ENCODE measurements at regions not wholly inside any gene's neighbourhood (a gene's known extent, or its start where the extent isn't known, plus 50 kb on each side); places are given as distances from the start of the nearest gene placed in this dataset.

GRCh38 chr4:45004847-45005565 is 278.6 kb upstream of the GNPDA2 start:
- Mint-ChIP-seq H3K36me3 (no peaks in the 10 kb centered on the region), H3K4me1 (no peaks in the 10 kb centered on the region), H3K27me3 (no peaks in the 10 kb centered on the region), H3K4me3 (no peak overlapping the region), H3K9me3 (peaks cover 0 to 13% (median 3%) of the 10 kb centered on the region in 7 donors), H3K27ac (no peak overlapping the region)
- no peaks in the 10 kb centered on the region for H3K4me1 ChIP-seq (ENCODE audit: control insufficient read depth, insufficient read depth, low read length, poor library complexity, severe bottlenecking)
- ATAC-seq (ENCODE audit: low read depth in 2 of 2) = no peak
- no peak for DNase-seq
- H3K9me3 ChIP-seq (ENCODE audit: control insufficient read depth in 2 of 2, low read length in 2 of 2) = no peaks in the 10 kb centered on the region
- H3K27me3 ChIP-seq (ENCODE audit: control insufficient read depth, insufficient read depth, low read length) = no peaks in the 10 kb centered on the region
- no peak overlapping the region for H3K27ac ChIP-seq (ENCODE audit: insufficient read depth, low read length, poor library complexity, severe bottlenecking)
- H3K4me3 ChIP-seq (ENCODE audit: low read depth, low read length) = no peak overlapping the region
- no peaks in the 10 kb centered on the region for H3K36me3 ChIP-seq (ENCODE audit: control insufficient read depth, insufficient read depth, low read length)

- H3K9me3 ChIP-seq (ENCODE audit: control insufficient read depth in 2 of 2, low read length in 2 of 2) = no peaks in the 10 kb centered on the region
- no peaks in the 10 kb centered on the region for H3K4me1 ChIP-seq (ENCODE audit: control insufficient read depth, insufficient read depth, low read length, poor library complexity, severe bottlenecking)
- Mint-ChIP-seq H3K4me1 (no peaks in the 10 kb centered on the region), H3K27ac (no peak overlapping the region), H3K4me3 (no peak overlapping the region), H3K9me3 (peaks cover 1 to 13% (median 3%) of the 10 kb centered on the region in 7 donors), H3K36me3 (no peaks in the 10 kb centered on the region), H3K27me3 (no peaks in the 10 kb centered on the region)
- H3K27ac ChIP-seq (ENCODE audit: insufficient read depth, low read length, poor library complexity, severe bottlenecking) = no peak overlapping the region
- ATAC-seq (ENCODE audit: low read depth in 2 of 2) (no peak), DNase-seq (no peak)
- no peaks in the 10 kb centered on the region for H3K27me3 ChIP-seq (ENCODE audit: control insufficient read depth, insufficient read depth, low read length)
- no peaks in the 10 kb centered on the region for H3K36me3 ChIP-seq (ENCODE audit: control insufficient read depth, insufficient read depth, low read length)
- H3K4me3 ChIP-seq (ENCODE audit: low read depth, low read length) = no peak overlapping the region
Observed at GRCh38 chr4:45004326-45004725, 278.0 kb upstream of the GNPDA2 start.

GRCh38 chr4:44996276-44996845 is 270.0 kb upstream of the GNPDA2 start:
- Histone ChIP-seq H3K27me3 (ENCODE audit: control insufficient read depth, insufficient read depth, low read length) (no peaks in the 10 kb centered on the region), H3K4me3 (ENCODE audit: low read depth, low read length) (no peak overlapping the region), H3K9me3 (ENCODE audit: control insufficient read depth in 2 of 2, low read length in 2 of 2) (peaks cover 0 to 1% of the 10 kb centered on the region in 2 experiments), H3K36me3 (ENCODE audit: control insufficient read depth, insufficient read depth, low read length) (no peaks in the 10 kb centered on the region), H3K27ac (ENCODE audit: insufficient read depth, low read length, poor library complexity, severe bottlenecking) (no peak overlapping the region), H3K4me1 (ENCODE audit: control insufficient read depth, insufficient read depth, low read length, poor library complexity, severe bottlenecking) (no peaks in the 10 kb centered on the region)
- H3K4me1 Mint-ChIP-seq = no peaks in the 10 kb centered on the region
- H3K36me3 Mint-ChIP-seq = no peaks in the 10 kb centered on the region
- H3K27me3 Mint-ChIP-seq = no peaks in the 10 kb centered on the region
- H3K4me3 Mint-ChIP-seq = no peak overlapping the region
- H3K9me3 Mint-ChIP-seq = peaks cover 1 to 21% (median 6%) of the 10 kb centered on the region in 7 donors
- no peak for ATAC-seq (ENCODE audit: low read depth in 2 of 2)
- DNase-seq = no peak
- no peak overlapping the region for H3K27ac Mint-ChIP-seq

GRCh38 chr4:44988011-44988410 is 261.7 kb upstream of the GNPDA2 start:
- peaks cover 0 to 13% (median 6%) of the 10 kb centered on the region in 7 donors for H3K9me3 Mint-ChIP-seq
- no peaks in the 10 kb centered on the region for H3K36me3 Mint-ChIP-seq
- Histone ChIP-seq H3K4me1 (ENCODE audit: control insufficient read depth, insufficient read depth, low read length, poor library complexity, severe bottlenecking) (no peaks in the 10 kb centered on the region), H3K36me3 (ENCODE audit: control insufficient read depth, insufficient read depth, low read length) (no peaks in the 10 kb centered on the region), H3K27me3 (ENCODE audit: control insufficient read depth, insufficient read depth, low read length) (no peaks in the 10 kb centered on the region), H3K4me3 (ENCODE audit: low read depth, low read length) (no peak overlapping the region), H3K27ac (ENCODE audit: insufficient read depth, low read length, poor library complexity, severe bottlenecking) (no peak overlapping the region), H3K9me3 (ENCODE audit: control insufficient read depth in 2 of 2, low read length in 2 of 2) (peaks cover 0 to 4% of the 10 kb centered on the region in 2 experiments)
- DNase-seq = no peak
- ATAC-seq (ENCODE audit: low read depth in 2 of 2) = no peak
- H3K27ac Mint-ChIP-seq = no peak overlapping the region
- no peaks in the 10 kb centered on the region for H3K27me3 Mint-ChIP-seq
- no peak overlapping the region for H3K4me3 Mint-ChIP-seq
- H3K4me1 Mint-ChIP-seq = no peaks in the 10 kb centered on the region

- H3K36me3 ChIP-seq (ENCODE audit: control insufficient read depth, insufficient read depth, low read length) = no peaks in the 10 kb centered on the region
Observed at GRCh38 chr4:44985938-44986337, 259.6 kb upstream of the GNPDA2 start.

GRCh38 chr4:44985152-44985551 is 258.8 kb upstream of the GNPDA2 start:
- Histone ChIP-seq H3K4me1 (ENCODE audit: control insufficient read depth, insufficient read depth, low read length, poor library complexity, severe bottlenecking) (no peaks in the 10 kb centered on the region), H3K27ac (ENCODE audit: insufficient read depth, low read length, poor library complexity, severe bottlenecking) (no peak overlapping the region), H3K9me3 (ENCODE audit: control insufficient read depth in 2 of 2, low read length in 2 of 2) (no peaks in the 10 kb centered on the region), H3K4me3 (ENCODE audit: low read depth, low read length) (no peak overlapping the region), H3K36me3 (ENCODE audit: control insufficient read depth, insufficient read depth, low read length) (no peaks in the 10 kb centered on the region), H3K27me3 (ENCODE audit: control insufficient read depth, insufficient read depth, low read length) (no peaks in the 10 kb centered on the region)
- no peak overlapping the region for H3K27ac Mint-ChIP-seq
- H3K36me3 Mint-ChIP-seq = no peaks in the 10 kb centered on the region
- no peaks in the 10 kb centered on the region for H3K27me3 Mint-ChIP-seq
- no peak overlapping the region for H3K4me3 Mint-ChIP-seq
- DNase-seq (no peak), ATAC-seq (ENCODE audit: low read depth in 2 of 2) (no peak)
- H3K4me1 Mint-ChIP-seq = no peaks in the 10 kb centered on the region
- peaks cover 0 to 14% (median 8%) of the 10 kb centered on the region in 7 donors for H3K9me3 Mint-ChIP-seq

More at GRCh38 chr4:44985938-44986337, 259.6 kb upstream of the GNPDA2 start:
- H3K27ac Mint-ChIP-seq = no peak overlapping the region
- H3K9me3 ChIP-seq (ENCODE audit: control insufficient read depth in 2 of 2, low read length in 2 of 2) = peaks cover 0 to 2% of the 10 kb centered on the region in 2 experiments
- H3K36me3 Mint-ChIP-seq = no peaks in the 10 kb centered on the region
- ATAC-seq (ENCODE audit: low read depth in 2 of 2) (no peak), DNase-seq (no peak)
- H3K4me3 Mint-ChIP-seq = no peak overlapping the region
- no peak overlapping the region for H3K4me3 ChIP-seq (ENCODE audit: low read depth, low read length)
- peaks cover 0 to 13% (median 6%) of the 10 kb centered on the region in 7 donors for H3K9me3 Mint-ChIP-seq
- no peaks in the 10 kb centered on the region for H3K4me1 ChIP-seq (ENCODE audit: control insufficient read depth, insufficient read depth, low read length, poor library complexity, severe bottlenecking)
- no peak overlapping the region for H3K27ac ChIP-seq (ENCODE audit: insufficient read depth, low read length, poor library complexity, severe bottlenecking)
- no peaks in the 10 kb centered on the region for H3K4me1 Mint-ChIP-seq
- H3K27me3 ChIP-seq (ENCODE audit: control insufficient read depth, insufficient read depth, low read length) = no peaks in the 10 kb centered on the region
- no peaks in the 10 kb centered on the region for H3K27me3 Mint-ChIP-seq

GRCh38 chr4:44984083-44984482 is 257.7 kb upstream of the GNPDA2 start:
- H3K27ac Mint-ChIP-seq = no peak overlapping the region
- H3K9me3 ChIP-seq (ENCODE audit: control insufficient read depth in 2 of 2, low read length in 2 of 2) = no peaks in the 10 kb centered on the region
- H3K36me3 Mint-ChIP-seq = no peaks in the 10 kb centered on the region
- no peaks in the 10 kb centered on the region for H3K4me1 ChIP-seq (ENCODE audit: control insufficient read depth, insufficient read depth, low read length, poor library complexity, severe bottlenecking)
- no peaks in the 10 kb centered on the region for H3K36me3 ChIP-seq (ENCODE audit: control insufficient read depth, insufficient read depth, low read length)
- no peak for ATAC-seq (ENCODE audit: low read depth in 2 of 2)
- H3K9me3 Mint-ChIP-seq = peaks cover 0 to 16% (median 8%) of the 10 kb centered on the region in 7 donors
- H3K4me3 Mint-ChIP-seq = no peak overlapping the region
- H3K27me3 Mint-ChIP-seq = no peaks in the 10 kb centered on the region
- no peaks in the 10 kb centered on the region for H3K4me1 Mint-ChIP-seq
- no peak overlapping the region for H3K27ac ChIP-seq (ENCODE audit: insufficient read depth, low read length, poor library complexity, severe bottlenecking)
- no peak overlapping the region for H3K4me3 ChIP-seq (ENCODE audit: low read depth, low read length)
- DNase-seq = no peak
- no peaks in the 10 kb centered on the region for H3K27me3 ChIP-seq (ENCODE audit: control insufficient read depth, insufficient read depth, low read length)

- no peaks in the 10 kb centered on the region for H3K36me3 ChIP-seq (ENCODE audit: control insufficient read depth, insufficient read depth, low read length)
- DNase-seq (no peak), ATAC-seq (ENCODE audit: low read depth in 2 of 2) (no peak)
- no peaks in the 10 kb centered on the region for H3K4me1 ChIP-seq (ENCODE audit: control insufficient read depth, insufficient read depth, low read length, poor library complexity, severe bottlenecking)
- H3K4me3 ChIP-seq (ENCODE audit: low read depth, low read length) = no peak overlapping the region
- no peaks in the 10 kb centered on the region for H3K27me3 Mint-ChIP-seq
- H3K27me3 ChIP-seq (ENCODE audit: control insufficient read depth, insufficient read depth, low read length) = no peaks in the 10 kb centered on the region
- H3K27ac Mint-ChIP-seq = no peak overlapping the region
- H3K36me3 Mint-ChIP-seq = no peaks in the 10 kb centered on the region
- no peaks in the 10 kb centered on the region for H3K4me1 Mint-ChIP-seq
- H3K27ac ChIP-seq (ENCODE audit: insufficient read depth, low read length, poor library complexity, severe bottlenecking) = no peak overlapping the region
- no peaks in the 10 kb centered on the region for H3K9me3 ChIP-seq (ENCODE audit: control insufficient read depth in 2 of 2, low read length in 2 of 2)
- H3K9me3 Mint-ChIP-seq = peaks cover 0 to 12% (median 5%) of the 10 kb centered on the region in 7 donors
- no peak overlapping the region for H3K4me3 Mint-ChIP-seq
Observed at GRCh38 chr4:44983083-44983482, 256.7 kb upstream of the GNPDA2 start.

Measured in CD4-positive, CD25-positive, alpha-beta regulatory T cell (primary cell).